ENCODE measurements at regions not wholly inside any gene's neighbourhood (a gene's known extent, or its start where the extent isn't known, plus 50 kb on each side); places are given as distances from the start of the nearest gene placed in this dataset.

DNA sequence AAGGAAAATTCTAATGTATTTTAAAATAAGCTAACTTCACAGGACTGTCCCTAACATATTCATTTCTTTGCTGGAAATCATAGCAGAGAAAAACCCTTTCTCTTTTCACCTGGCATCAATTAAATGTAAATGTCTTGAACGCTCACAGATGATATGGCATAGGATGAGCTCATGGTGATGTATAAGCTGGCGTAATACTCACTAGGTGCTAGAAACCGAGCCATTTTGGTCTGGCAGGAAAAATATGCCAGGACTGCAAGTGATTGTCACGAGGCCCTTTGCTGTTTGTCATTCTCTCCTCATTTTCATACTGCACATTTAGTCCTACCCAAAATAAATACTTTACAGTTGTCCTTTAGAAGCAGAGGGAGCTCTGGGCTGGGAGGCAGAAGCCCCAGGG is 222.7 kb upstream of the LNX1 start:
- TF ChIP-seq GATA3 (IDR thresholded peaks at IDR 0.05; ENCODE audit: low read depth, low read length) (no peak), GATA2 (IDR thresholded peaks at IDR 0.05; ENCODE audit: low read depth, low read length) (no peak)
